NCI-H345 treated with DMSO at 0.1 percent for 48 hours (cell line): ENCODE measurements at regions not wholly inside any gene's neighbourhood (a gene's known extent, or its start where the extent isn't known, plus 50 kb on each side); places are given as distances from the start of the nearest gene placed in this dataset.
"Not testable (repeated sequence)": the region's sequence is repeated elsewhere in the genome, so short reads cannot be mapped to it uniquely, and the experiment has no call there.

Experiments
- DNase-seq: peaks from one replicate; lab custom pipeline; 2025; ENCODE audit not compliant: unreplicated experiment; lab: John Stamatoyannopoulos, UW

- no peak for DNase-seq
Measured at GRCh38 chr16:73143576-73144422, 95.9 kb upstream of the ZFHX3 start.

DNA sequence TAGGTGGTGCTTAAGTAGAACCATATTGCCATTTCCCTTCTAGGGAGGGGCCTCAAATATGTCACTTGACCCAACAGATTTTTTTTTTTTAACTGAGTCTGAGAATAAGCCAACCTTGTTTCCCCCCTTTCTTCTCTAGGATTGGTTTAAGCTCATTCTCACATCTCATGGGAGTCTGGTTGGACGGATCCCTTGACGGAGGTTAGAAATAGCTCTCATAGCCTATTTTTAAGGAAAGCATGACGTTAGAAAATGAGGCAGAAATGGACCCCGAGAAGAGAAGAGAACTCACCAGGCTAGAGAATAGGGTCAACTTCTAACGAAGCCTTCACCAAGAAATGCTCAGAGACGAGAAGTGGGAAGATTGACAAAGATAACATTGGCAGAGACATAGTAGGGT lies 95.1 kb upstream of the ZFHX3 start:
- no peak for DNase-seq

DNA sequence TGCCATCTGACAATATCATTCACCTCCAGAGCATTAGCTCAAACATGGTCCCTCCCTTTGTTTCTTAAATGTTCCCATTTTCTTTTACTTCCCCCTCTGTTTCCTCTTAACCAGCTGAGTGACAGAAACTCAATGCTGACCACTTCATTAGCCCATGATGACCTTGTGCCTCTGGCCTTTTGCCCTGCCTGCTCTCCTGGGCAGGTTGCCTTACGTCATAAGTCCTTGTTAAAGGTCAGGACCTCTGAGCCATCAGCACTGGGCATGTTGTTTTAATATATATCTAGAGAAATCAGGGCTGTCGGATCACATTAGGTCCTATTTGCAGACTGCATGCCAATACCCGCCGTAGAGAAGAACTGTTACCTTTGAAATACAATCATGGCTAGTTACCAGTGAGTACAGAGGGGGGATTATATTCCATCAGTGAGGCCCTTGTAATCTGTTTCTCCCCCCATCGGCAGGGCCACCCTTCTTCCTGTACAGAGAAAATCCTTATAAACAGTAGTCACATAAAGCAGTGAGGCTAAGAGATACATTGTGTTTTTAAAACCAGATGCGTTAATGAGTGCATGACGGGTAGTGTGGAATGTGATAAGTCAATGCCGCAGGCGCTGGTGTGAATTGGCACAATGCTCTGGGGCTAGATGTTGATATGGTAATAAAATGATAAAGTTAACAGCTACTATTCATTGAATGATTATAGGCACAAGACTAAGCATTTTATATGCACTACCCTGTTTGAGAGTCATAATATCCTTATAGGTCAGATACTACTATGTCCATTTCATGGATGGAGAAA lies 94.3 kb upstream of the ZFHX3 start:
- DNase-seq, result no peak

DNA sequence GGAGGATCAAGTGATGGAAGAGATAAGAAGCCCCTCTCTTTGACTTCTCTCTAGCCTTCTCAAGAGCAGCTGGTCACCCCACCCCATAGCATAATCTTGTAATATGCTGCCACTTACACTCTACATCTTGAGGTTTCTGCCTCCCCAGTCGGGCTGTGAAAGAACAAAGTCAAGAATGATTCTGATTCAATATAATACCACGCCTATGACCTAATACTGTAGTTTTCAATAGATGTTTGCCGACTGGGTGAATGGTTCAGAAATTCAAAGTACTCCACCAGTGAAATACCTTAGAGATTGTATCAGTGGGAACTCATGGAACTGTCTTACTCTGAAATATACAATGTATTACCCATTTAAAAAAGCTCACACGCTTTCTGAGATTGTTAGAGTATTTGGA lies 93.0 kb upstream of the ZFHX3 start:
- no peak for DNase-seq

GRCh38 chr16:73131156-73131862 lies 83.4 kb upstream of the ZFHX3 start:
- DNase-seq, result no peak

- no peak for DNase-seq
Measured at GRCh38 chr16:73129455-73129854, 81.5 kb upstream of the ZFHX3 start.

DNA sequence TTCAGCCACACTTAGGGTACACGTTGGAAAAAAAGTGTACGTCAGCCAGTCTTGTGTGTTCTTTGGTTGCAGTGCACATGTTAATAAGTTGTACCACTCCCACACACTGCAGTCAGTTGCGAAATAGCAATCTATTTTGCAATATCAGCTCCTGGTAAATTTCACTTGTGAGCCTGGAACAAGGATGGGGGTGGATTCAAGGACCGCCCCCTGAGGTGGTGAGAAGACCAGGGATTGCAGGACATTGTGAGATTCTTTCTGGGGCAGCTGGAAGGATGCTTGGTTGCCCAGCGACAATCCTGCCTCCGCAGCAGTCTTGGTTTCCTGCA lies 78.6 kb upstream of the ZFHX3 start:
- DNase-seq, result no peak

DNA sequence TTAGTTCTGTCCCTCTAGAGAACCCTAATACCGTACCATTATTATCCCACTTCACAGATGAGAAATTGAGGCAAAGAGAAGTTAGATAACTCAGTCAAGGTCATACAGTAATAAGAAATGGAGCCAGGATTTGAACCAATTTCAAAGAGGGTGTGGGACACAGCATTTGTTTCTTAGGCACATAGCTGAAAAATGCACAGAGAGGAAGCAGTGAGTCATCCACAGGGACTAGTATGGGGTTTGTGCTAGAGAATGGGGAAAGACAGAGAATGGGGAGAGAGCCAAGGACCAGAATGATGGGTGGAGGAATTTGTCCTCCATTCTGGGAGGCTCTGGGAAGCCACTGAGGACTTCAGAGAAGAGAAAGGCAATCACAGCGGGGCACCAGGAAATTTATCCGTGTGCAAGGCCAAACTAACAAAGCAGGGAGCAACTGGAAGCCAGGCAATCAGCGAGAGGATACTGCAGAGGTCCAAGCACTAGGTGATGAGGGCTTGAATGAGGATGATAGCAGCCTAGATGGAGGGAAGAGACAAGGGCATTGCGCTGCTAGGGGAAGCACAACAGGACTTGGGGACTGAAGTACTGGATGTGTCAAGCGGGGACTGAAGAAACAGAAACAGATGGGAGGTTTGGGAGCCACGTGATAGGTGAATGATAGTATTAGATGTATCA lies 78.1 kb upstream of the ZFHX3 start:
- no peak for DNase-seq

GRCh38 chr16:73124665-73125375 lies 76.9 kb upstream of the ZFHX3 start:
- no peak for DNase-seq

- no peak for DNase-seq
Measured at GRCh38 chr16:73124097-73124652, 76.2 kb upstream of the ZFHX3 start.

GRCh38 chr16:73122604-73123391 lies 74.9 kb upstream of the ZFHX3 start:
- no peak for DNase-seq

- DNase-seq, result no peak
Measured at GRCh38 chr16:73116576-73116975, 68.6 kb upstream of the ZFHX3 start.

DNA sequence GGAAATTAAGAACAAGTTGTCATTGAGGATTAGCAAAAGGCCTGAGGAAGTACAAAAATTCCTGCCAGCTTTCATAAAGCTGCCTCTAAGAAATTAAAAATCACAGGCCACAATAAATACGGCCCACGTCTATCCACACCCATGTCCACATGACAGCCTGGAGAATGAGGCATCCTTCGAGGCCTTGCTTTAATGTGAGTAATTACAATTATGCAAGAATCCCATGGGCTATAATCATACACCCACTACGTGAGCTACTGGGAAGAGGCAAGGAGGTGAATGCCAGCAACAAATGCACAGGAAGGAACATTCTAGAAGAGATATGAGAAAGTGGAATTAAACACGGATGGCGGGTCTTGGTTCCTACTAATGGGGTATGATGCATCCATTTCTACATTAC lies 65.4 kb upstream of the ZFHX3 start:
- no peak for DNase-seq

- DNase-seq, result no peak
Measured at GRCh38 chr16:73108195-73108963, 60.5 kb upstream of the ZFHX3 start.

DNA sequence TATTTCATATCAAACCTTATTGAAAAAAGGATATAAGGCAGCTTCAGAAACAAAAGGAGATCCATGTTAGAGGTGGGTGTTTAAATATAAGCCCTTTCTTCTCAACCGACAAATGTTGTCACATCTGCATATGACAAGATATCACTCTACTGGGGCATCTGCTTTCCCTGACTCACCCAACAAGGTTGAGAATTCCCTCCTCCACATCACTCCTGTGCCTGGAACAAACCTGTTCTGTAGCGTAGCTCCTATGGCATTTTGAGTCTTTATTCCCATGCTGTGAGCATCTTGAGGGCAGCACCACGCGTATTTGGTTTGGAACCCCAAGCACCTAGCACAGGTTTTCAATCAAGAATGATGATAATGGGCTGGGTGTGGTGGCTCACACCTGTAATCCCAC lies 59.4 kb upstream of the ZFHX3 start:
- no peak for DNase-seq

GRCh38 chr16:73106329-73107034 lies 58.6 kb upstream of the ZFHX3 start:
- no peak for DNase-seq

DNA sequence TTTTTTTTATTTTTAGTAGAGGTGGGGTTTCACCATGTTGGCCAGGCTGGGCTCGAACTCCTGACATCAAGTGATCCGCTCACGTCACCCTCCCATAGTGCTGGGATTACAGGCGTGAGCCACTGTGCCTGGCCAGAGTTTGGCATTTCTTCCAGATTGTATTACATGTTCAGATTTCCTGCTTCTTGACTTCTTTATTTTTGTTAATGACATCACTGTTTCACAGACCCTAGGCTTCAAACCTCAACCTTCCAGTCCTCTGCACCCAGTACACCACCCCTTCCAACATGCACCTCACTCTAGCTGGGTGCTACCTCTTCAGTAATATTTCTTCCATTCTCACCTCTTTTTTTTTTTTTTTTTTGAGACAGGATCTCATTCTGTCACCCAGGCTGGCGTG lies 53.6 kb upstream of the ZFHX3 start:
- DNase-seq, result no peak

DNA sequence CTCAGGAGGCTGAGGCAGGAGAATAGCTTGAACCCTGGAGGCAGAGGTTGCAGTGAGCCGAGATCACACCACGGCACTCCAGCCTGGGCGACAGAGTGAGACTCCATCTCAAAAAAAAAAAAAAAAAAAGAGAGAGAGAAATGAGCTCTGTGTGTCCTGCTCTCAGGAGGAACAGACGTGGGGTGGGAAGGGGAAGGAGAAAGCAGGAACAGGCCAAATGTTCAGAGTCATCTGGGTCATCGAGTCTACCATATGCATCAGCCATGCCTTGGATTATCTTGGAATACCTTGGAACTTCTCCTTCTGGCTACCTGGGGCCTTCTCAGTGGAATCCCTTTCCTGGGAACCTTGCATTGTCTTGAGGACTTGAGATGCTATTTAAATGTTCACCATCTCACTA lies 51.7 kb upstream of the ZFHX3 start:
- DNase-seq, result not testable (repeated sequence)
